ENCODE measurements at regions not wholly inside any gene's neighbourhood (a gene's known extent, or its start where the extent isn't known, plus 50 kb on each side); places are given as distances from the start of the nearest gene placed in this dataset.

GRCh38 chr18:2486426-2486825, 84.9 kb downstream of the METTL4 start:
- no peak for TF ChIP-seq POLR2AphosphoS5 (IDR thresholded peaks at IDR 0.05; ENCODE audit: low read depth)
- TF ChIP-seq CTCF (IDR thresholded peaks at IDR 0.05; ENCODE audit: insufficient read depth, low read length), result no peak
- TF ChIP-seq SPI1 (IDR thresholded peaks at IDR 0.05; ENCODE audit: borderline replicate concordance, low read depth), result no peak

Data from HL-60 (cell line).